ENCODE measurements at regions not wholly inside any gene's neighbourhood (a gene's known extent, or its start where the extent isn't known, plus 50 kb on each side); places are given as distances from the start of the nearest gene placed in this dataset.

DNA sequence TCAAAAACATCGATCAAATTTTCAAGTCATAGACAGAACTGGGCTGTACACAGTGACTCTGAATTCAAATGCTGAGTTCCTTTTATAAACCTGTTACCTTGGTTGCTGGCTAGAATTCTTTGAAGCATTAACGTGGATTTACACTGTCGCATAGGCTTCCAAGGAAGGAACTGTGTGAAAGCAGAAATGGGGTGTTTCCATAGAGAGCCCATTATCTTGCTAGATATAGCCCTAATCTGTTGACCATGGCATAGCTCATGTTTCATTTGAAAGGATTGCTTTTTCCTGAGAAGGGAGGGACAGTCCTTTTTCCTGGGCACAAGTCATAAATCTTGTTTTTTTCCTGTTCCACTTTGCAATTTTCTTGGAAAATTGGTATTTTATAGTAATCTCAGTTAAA, 73.8 kb upstream of the NEUROD1 start:
- Histone ChIP-seq H3K36me3 (ENCODE audit: control insufficient read depth in 2 of 3, insufficient read depth in 3 of 3, low read length in 3 of 3) (no peaks in the 10 kb centered on the region), H3K27me3 (ENCODE audit: control insufficient read depth in 2 of 2, insufficient read depth in 2 of 2, low read length in 2 of 2) (no peaks in the 10 kb centered on the region), H3K27ac (ENCODE audit: low read depth, low read length) (no peak overlapping the region), H3K4me1 (ENCODE audit: control insufficient read depth in 2 of 2, insufficient read depth in 2 of 2, low read length in 2 of 2) (no peaks in the 10 kb centered on the region), H3K9me3 (ENCODE audit: control insufficient read depth in 2 of 3, low read length in 3 of 3) (no peaks in the 10 kb centered on the region), H3K4me3 (ENCODE audit: low read length) (no peak overlapping the region)
- no peaks in the 10 kb centered on the region for H3K36me3 Mint-ChIP-seq
- no peak overlapping the region for H3K27ac Mint-ChIP-seq
- H3K4me3 Mint-ChIP-seq = no peak overlapping the region
- POLR2A ChIA-PET = no interaction called here
- ATAC-seq = no peak
- CTCF ChIA-PET = interaction anchor here (0.7 kb wide), 1 partner anchor 11 kb away, joined by 3 read pairs; no protein-coding TSS in a partner anchor
- no peak for DNase-seq
- no peaks in the 10 kb centered on the region for H3K4me1 Mint-ChIP-seq
- peaks cover 22 to 42% (median 34%) of the 10 kb centered on the region in 5 donors for H3K27me3 Mint-ChIP-seq
- H3K9me3 Mint-ChIP-seq = peaks cover 0 to 4% (median 0%) of the 10 kb centered on the region in 11 donors
- intact Hi-C loops (cut with micrococcal nuclease) = no loop called here

DNA sequence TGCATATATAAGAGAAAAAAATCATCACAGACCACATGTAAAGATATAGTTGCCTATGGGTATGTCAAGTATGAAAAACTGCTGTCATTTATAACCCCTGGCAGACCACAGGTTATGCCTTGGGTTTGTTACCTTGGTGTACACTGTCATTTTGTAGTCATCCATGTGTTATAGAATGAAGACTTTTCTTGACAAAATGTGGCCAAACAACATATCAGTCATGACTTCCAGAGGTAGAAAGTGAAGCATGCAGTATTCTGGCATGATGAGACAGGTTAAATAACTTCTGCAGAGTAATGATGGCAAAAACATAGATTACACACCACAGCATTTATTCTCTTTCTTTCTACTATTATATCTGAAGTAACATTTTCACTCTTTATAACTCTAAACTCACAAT, 74.9 kb upstream of the NEUROD1 start:
- Histone ChIP-seq H3K27ac (ENCODE audit: low read depth, low read length) (no peak overlapping the region), H3K9me3 (ENCODE audit: control insufficient read depth in 2 of 3, low read length in 3 of 3) (no peaks in the 10 kb centered on the region), H3K27me3 (ENCODE audit: control insufficient read depth in 2 of 2, insufficient read depth in 2 of 2, low read length in 2 of 2) (no peaks in the 10 kb centered on the region), H3K36me3 (ENCODE audit: control insufficient read depth in 2 of 3, insufficient read depth in 3 of 3, low read length in 3 of 3) (no peaks in the 10 kb centered on the region), H3K4me3 (ENCODE audit: low read length) (no peak overlapping the region), H3K4me1 (ENCODE audit: control insufficient read depth in 2 of 2, insufficient read depth in 2 of 2, low read length in 2 of 2) (no peaks in the 10 kb centered on the region)
- no peak overlapping the region for H3K27ac Mint-ChIP-seq
- H3K4me3 Mint-ChIP-seq = no peak overlapping the region
- ChIA-PET CTCF (no interaction called here), POLR2A (no interaction called here)
- no peaks in the 10 kb centered on the region for H3K4me1 Mint-ChIP-seq
- DNase-seq = no peak
- no peaks in the 10 kb centered on the region for H3K36me3 Mint-ChIP-seq
- H3K9me3 Mint-ChIP-seq = peaks cover 0 to 4% (median 0%) of the 10 kb centered on the region in 11 donors
- intact Hi-C loops (cut with micrococcal nuclease) = no loop called here
- peaks cover 22 to 37% (median 31%) of the 10 kb centered on the region in 5 donors for H3K27me3 Mint-ChIP-seq
- ATAC-seq = no peak

DNA sequence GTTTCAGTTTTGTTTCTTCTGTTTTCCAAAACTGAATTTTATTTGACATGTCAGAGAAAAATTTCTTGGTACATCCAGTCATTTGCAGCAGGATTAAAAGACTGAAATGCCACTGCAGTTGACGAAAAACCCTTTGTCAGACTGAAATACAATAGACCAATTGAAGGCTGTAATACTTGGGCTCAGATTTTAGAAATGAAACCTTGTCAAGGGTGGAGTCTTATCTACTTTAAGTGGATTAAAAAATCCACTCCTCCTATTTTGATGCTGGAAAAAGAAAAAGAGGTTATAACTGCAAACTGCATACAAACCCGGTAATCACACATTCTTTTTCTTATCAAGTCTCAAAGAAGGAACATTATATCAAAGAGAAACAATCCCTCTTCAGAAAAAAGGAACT, 80.2 kb upstream of the NEUROD1 start:
- H3K4me1 Mint-ChIP-seq = peaks cover 0 to 1% (median 0%) of the 10 kb centered on the region in 7 donors
- DNase-seq (no peak), ATAC-seq (no peak)
- no peak overlapping the region for H3K27ac ChIP-seq (ENCODE audit: low read depth, low read length)
- H3K36me3 Mint-ChIP-seq = no peaks in the 10 kb centered on the region
- H3K27me3 Mint-ChIP-seq = peaks cover 4 to 22% (median 8%) of the 10 kb centered on the region in 5 donors
- peaks cover 0 to 4% (median 0%) of the 10 kb centered on the region in 11 donors for H3K9me3 Mint-ChIP-seq
- no peak overlapping the region for H3K27ac Mint-ChIP-seq
- H3K36me3 ChIP-seq (ENCODE audit: control insufficient read depth in 2 of 3, insufficient read depth in 3 of 3, low read length in 3 of 3) = no peaks in the 10 kb centered on the region
- no peaks in the 10 kb centered on the region for H3K27me3 ChIP-seq (ENCODE audit: control insufficient read depth in 2 of 2, insufficient read depth in 2 of 2, low read length in 2 of 2)
- ChIA-PET CTCF (no interaction called here), POLR2A (no interaction called here)
- H3K4me3 ChIP-seq (ENCODE audit: low read length) = no peak overlapping the region
- intact Hi-C loops (cut with micrococcal nuclease) = no loop called here
- H3K9me3 ChIP-seq (ENCODE audit: control insufficient read depth in 2 of 3, low read length in 3 of 3) = no peaks in the 10 kb centered on the region
- H3K4me1 ChIP-seq (ENCODE audit: control insufficient read depth in 2 of 2, insufficient read depth in 2 of 2, low read length in 2 of 2) = no peaks in the 10 kb centered on the region
- H3K4me3 Mint-ChIP-seq = no peak overlapping the region

DNA sequence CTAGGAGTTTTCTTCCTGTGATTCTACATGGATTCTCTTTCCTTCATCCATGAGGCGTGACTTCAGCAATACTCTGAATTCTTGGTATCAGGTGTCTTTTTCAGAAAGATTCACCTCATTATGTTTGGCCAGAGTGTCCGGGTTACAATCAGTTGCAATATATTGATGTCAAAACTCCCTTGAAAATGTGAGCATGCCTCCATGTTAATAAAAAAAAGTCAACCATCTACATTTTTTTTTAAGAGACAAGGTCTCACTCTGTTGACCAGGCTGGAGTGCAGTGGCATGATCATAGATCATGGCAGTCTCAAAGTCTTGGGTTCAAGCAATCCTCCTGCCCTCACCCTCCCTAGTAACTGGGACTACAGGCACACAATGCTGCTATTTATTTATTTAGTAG, 80.9 kb upstream of the NEUROD1 start:
- no peaks in the 10 kb centered on the region for H3K36me3 Mint-ChIP-seq
- no peak for ATAC-seq
- no peak overlapping the region for H3K4me3 Mint-ChIP-seq
- POLR2A ChIA-PET = no interaction called here
- no peak overlapping the region for H3K27ac ChIP-seq (ENCODE audit: low read depth, low read length)
- H3K4me1 Mint-ChIP-seq = peaks cover 0 to 1% (median 0%) of the 10 kb centered on the region in 7 donors
- peaks cover 0 to 4% (median 0%) of the 10 kb centered on the region in 11 donors for H3K9me3 Mint-ChIP-seq
- H3K4me3 ChIP-seq (ENCODE audit: low read length) = no peak overlapping the region
- no peak for DNase-seq
- H3K27me3 Mint-ChIP-seq = peaks cover 2 to 17% (median 4%) of the 10 kb centered on the region in 5 donors
- H3K4me1 ChIP-seq (ENCODE audit: control insufficient read depth in 2 of 2, insufficient read depth in 2 of 2, low read length in 2 of 2) = no peaks in the 10 kb centered on the region
- CTCF ChIA-PET = no interaction called here
- H3K27me3 ChIP-seq (ENCODE audit: control insufficient read depth in 2 of 2, insufficient read depth in 2 of 2, low read length in 2 of 2) = no peaks in the 10 kb centered on the region
- no peaks in the 10 kb centered on the region for H3K36me3 ChIP-seq (ENCODE audit: control insufficient read depth in 2 of 3, insufficient read depth in 3 of 3, low read length in 3 of 3)
- H3K27ac Mint-ChIP-seq = no peak overlapping the region
- H3K9me3 ChIP-seq (ENCODE audit: control insufficient read depth in 2 of 3, low read length in 3 of 3) = no peaks in the 10 kb centered on the region
- intact Hi-C loops (cut with micrococcal nuclease) = no loop called here

DNA sequence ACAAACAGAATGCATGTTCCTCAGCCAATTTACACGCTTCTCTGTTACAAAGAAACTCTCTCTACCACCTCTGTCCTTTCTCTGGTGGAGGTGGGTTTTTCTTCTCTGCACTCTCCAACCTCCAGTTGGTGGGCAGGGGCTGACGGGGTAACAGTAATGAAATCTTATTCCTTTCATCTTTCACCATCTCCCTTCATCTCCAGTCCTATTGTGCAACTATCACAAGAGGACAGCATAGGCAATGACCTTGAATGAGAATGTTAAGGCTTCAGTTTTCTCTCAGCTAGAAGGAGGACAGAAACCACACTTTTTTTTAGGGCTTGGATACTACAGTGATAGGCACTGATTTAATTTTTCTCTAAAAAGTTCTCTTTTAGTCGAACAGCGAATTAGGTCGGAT, 81.7 kb upstream of the NEUROD1 start:
- no peaks in the 10 kb centered on the region for H3K9me3 ChIP-seq (ENCODE audit: control insufficient read depth in 2 of 3, low read length in 3 of 3)
- no peak overlapping the region for H3K4me3 Mint-ChIP-seq
- no peak for DNase-seq
- ATAC-seq = no peak
- intact Hi-C loops (cut with micrococcal nuclease) = no loop called here
- H3K9me3 Mint-ChIP-seq = peaks cover 0 to 4% (median 0%) of the 10 kb centered on the region in 11 donors
- POLR2A ChIA-PET = no interaction called here
- no peaks in the 10 kb centered on the region for H3K36me3 ChIP-seq (ENCODE audit: control insufficient read depth in 2 of 3, insufficient read depth in 3 of 3, low read length in 3 of 3)
- H3K27me3 ChIP-seq (ENCODE audit: control insufficient read depth in 2 of 2, insufficient read depth in 2 of 2, low read length in 2 of 2) = no peaks in the 10 kb centered on the region
- no peaks in the 10 kb centered on the region for H3K4me1 ChIP-seq (ENCODE audit: control insufficient read depth in 2 of 2, insufficient read depth in 2 of 2, low read length in 2 of 2)
- CTCF ChIA-PET = no interaction called here
- no peak overlapping the region for H3K27ac ChIP-seq (ENCODE audit: low read depth, low read length)
- no peaks in the 10 kb centered on the region for H3K36me3 Mint-ChIP-seq
- peaks cover 0 to 15% (median 4%) of the 10 kb centered on the region in 5 donors for H3K27me3 Mint-ChIP-seq
- no peak overlapping the region for H3K4me3 ChIP-seq (ENCODE audit: low read length)
- no peak overlapping the region for H3K27ac Mint-ChIP-seq
- peaks cover 0 to 1% (median 0%) of the 10 kb centered on the region in 7 donors for H3K4me1 Mint-ChIP-seq

DNA sequence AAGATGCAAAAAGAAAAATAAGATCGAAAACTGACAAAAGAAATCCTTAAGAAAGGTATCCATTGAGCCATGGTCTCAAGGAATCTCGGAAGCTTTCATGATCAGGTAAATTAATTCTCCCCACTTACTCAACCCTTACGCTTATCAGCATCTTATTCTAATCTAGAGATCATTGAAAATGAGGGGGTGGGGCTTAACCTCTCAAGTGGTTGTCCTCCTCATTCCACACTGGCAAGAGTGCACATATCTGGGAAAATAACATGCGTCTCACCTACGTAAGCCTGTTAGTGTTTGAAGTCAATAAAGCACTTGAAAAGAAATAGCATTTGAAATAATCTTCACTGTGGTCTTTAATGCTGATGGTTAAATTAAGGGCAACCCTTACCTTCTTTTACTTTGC, 82.5 kb upstream of the NEUROD1 start:
- Histone ChIP-seq H3K4me3 (ENCODE audit: low read length) (no peak overlapping the region), H3K27me3 (ENCODE audit: control insufficient read depth in 2 of 2, insufficient read depth in 2 of 2, low read length in 2 of 2) (no peaks in the 10 kb centered on the region), H3K27ac (ENCODE audit: low read depth, low read length) (no peak overlapping the region), H3K36me3 (ENCODE audit: control insufficient read depth in 2 of 3, insufficient read depth in 3 of 3, low read length in 3 of 3) (no peaks in the 10 kb centered on the region), H3K4me1 (ENCODE audit: control insufficient read depth in 2 of 2, insufficient read depth in 2 of 2, low read length in 2 of 2) (no peaks in the 10 kb centered on the region), H3K9me3 (ENCODE audit: control insufficient read depth in 2 of 3, low read length in 3 of 3) (no peaks in the 10 kb centered on the region)
- DNase-seq (no peak), ATAC-seq (no peak)
- intact Hi-C loops (cut with micrococcal nuclease) = no loop called here
- CTCF ChIA-PET = no interaction called here
- Mint-ChIP-seq H3K4me3 (no peak overlapping the region), H3K36me3 (no peaks in the 10 kb centered on the region), H3K4me1 (peaks cover 0 to 1% (median 0%) of the 10 kb centered on the region in 7 donors), H3K27me3 (peaks cover 0 to 15% (median 4%) of the 10 kb centered on the region in 5 donors), H3K9me3 (peaks cover 0 to 4% (median 0%) of the 10 kb centered on the region in 11 donors), H3K27ac (no peak overlapping the region)
- POLR2A ChIA-PET = no interaction called here

DNA sequence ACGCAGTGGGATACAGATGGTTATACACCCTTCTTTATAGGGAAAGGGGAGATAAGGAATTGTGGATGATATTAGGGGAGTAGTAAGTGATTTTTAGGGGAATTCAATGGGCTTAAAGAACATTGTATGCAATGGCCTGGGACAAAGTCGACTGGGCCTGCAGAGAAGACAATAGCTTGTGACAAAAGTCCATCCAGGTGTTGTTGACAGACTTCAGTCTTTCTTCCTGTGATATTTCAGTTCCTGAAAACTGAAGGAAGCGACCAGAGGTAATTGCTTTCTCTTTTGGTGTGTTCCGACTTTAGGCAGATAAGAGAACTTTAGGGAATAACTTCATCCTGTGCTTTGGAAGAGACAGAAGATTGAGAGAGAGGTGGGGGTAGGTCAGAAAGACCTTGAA, 83.1 kb upstream of the NEUROD1 start:
- Histone ChIP-seq H3K27me3 (ENCODE audit: control insufficient read depth in 2 of 2, insufficient read depth in 2 of 2, low read length in 2 of 2) (no peaks in the 10 kb centered on the region), H3K4me1 (ENCODE audit: control insufficient read depth in 2 of 2, insufficient read depth in 2 of 2, low read length in 2 of 2) (no peaks in the 10 kb centered on the region), H3K36me3 (ENCODE audit: control insufficient read depth in 2 of 3, insufficient read depth in 3 of 3, low read length in 3 of 3) (no peaks in the 10 kb centered on the region), H3K4me3 (ENCODE audit: low read length) (no peak overlapping the region), H3K27ac (ENCODE audit: low read depth, low read length) (no peak overlapping the region), H3K9me3 (ENCODE audit: control insufficient read depth in 2 of 3, low read length in 3 of 3) (no peaks in the 10 kb centered on the region)
- no peak for DNase-seq
- H3K36me3 Mint-ChIP-seq = no peaks in the 10 kb centered on the region
- H3K27ac Mint-ChIP-seq = no peak overlapping the region
- CTCF ChIA-PET = no interaction called here
- ATAC-seq = no peak
- intact Hi-C loops (cut with micrococcal nuclease) = no loop called here
- peaks cover 0 to 15% (median 4%) of the 10 kb centered on the region in 5 donors for H3K27me3 Mint-ChIP-seq
- POLR2A ChIA-PET = no interaction called here
- peaks cover 0 to 1% (median 0%) of the 10 kb centered on the region in 7 donors for H3K4me1 Mint-ChIP-seq
- H3K9me3 Mint-ChIP-seq = peaks cover 0 to 4% (median 0%) of the 10 kb centered on the region in 11 donors
- no peak overlapping the region for H3K4me3 Mint-ChIP-seq

All from naive thymus-derived CD4-positive, alpha-beta T cell (primary cell).